CD4-positive, CD25-positive, alpha-beta regulatory T cell (primary cell): ENCODE measurements at regions not wholly inside any gene's neighbourhood (a gene's known extent, or its start where the extent isn't known, plus 50 kb on each side); places are given as distances from the start of the nearest gene placed in this dataset.
A peak's percentile ranks its signal among the peaks of the same experiment; 100 is the strongest.
"Not testable (repeated sequence)": the region's sequence is repeated elsewhere in the genome, so short reads cannot be mapped to it uniquely, and the experiment has no call there.

ENCODE experiments used
- ATAC-seq, 2 donors: fragments of 150-1000 bp; cut with Tn5 transposase; one replicate each; pipeline ENCODE4 v1.10.0; 2021; ENCODE audit warnings: low read depth in 2 of 2, moderate number of reproducible peaks in 2 of 2, moderate library complexity in 1 of 2
- DNase-seq, 3 donors: peaks; one replicate each; pipeline versions ENCODE4 v3.0.0 to v3.0.0-alpha.2; 2012 to 2022; ENCODE audit warnings: mixed read lengths in 1 of 3
- H3K27ac ChIP-seq: one replicate; pipeline ENCODE4 v1.7.0; 2013; ENCODE audit warnings: mild to moderate bottlenecking, low read length; ENCODE audit not compliant: insufficient read depth, poor library complexity, severe bottlenecking
- H3K27me3 ChIP-seq: one replicate; pipeline ENCODE4 v1.7.0; 2013; ENCODE audit warnings: low read length; ENCODE audit not compliant: control insufficient read depth, insufficient read depth
- H3K36me3 ChIP-seq: one replicate; pipeline ENCODE4 v1.7.0; 2013; ENCODE audit warnings: mild to moderate bottlenecking, low read length, moderate library complexity; ENCODE audit not compliant: control insufficient read depth, insufficient read depth
- H3K4me1 ChIP-seq: 2 replicates; pipeline ENCODE4 v1.7.0; 2013; ENCODE audit warnings: mild to moderate bottlenecking, low read length; ENCODE audit not compliant: insufficient read depth, control insufficient read depth, poor library complexity, severe bottlenecking
- H3K4me3 ChIP-seq: one replicate; pipeline ENCODE4 v1.7.0; 2013; ENCODE audit warnings: low read depth, mild to moderate bottlenecking, low read length, moderate library complexity
- H3K9me3 ChIP-seq, 2 experiments: 1 replicate in 1 of 2; 2 replicates in 1 of 2; pipeline ENCODE4 v1.7.0; 2013; ENCODE audit warnings: low read length in 2 of 2, mild to moderate bottlenecking in 1 of 2, moderate library complexity in 1 of 2; ENCODE audit not compliant: control insufficient read depth in 2 of 2
- H3K27ac Mint-ChIP-seq, 3 donors: one replicate each; pipeline ENCODE4 v1.8.0; 2020 to 2022; ENCODE audit warnings: mild to moderate bottlenecking in 3 of 3, mixed read lengths in 3 of 3, moderate library complexity in 2 of 3
- H3K27me3 Mint-ChIP-seq: one replicate; pipeline ENCODE4 v1.8.0; 2022; ENCODE audit warnings: mild to moderate bottlenecking, mixed read lengths
- H3K36me3 Mint-ChIP-seq: one replicate; pipeline ENCODE4 v1.8.0; 2020; ENCODE audit warnings: mixed read lengths
- H3K4me1 Mint-ChIP-seq, 4 donors: one replicate each; pipeline ENCODE4 v1.8.0; 2020 to 2022; ENCODE audit warnings: mixed read lengths in 4 of 4, mild to moderate bottlenecking in 1 of 4
- H3K4me3 Mint-ChIP-seq, 4 donors: one replicate each; pipeline ENCODE4 v1.8.0; 2020 to 2022; ENCODE audit warnings: mild to moderate bottlenecking in 4 of 4, mixed read lengths in 4 of 4, moderate library complexity in 3 of 4
- H3K9me3 Mint-ChIP-seq, 7 donors: one replicate each; pipeline ENCODE4 v1.8.0; 2020 to 2022; ENCODE audit warnings: mixed read lengths in 7 of 7, mild to moderate bottlenecking in 3 of 7, moderate library complexity in 2 of 7

- Mint-ChIP-seq H3K27ac (peak overlapping the region in 1 of 3 donors; percentile 76), H3K36me3 (no peaks in the 10 kb centered on the region), H3K27me3 (no peaks in the 10 kb centered on the region), H3K9me3 (peaks cover 0 to 24% (median 6%) of the 10 kb centered on the region in 7 donors), H3K4me3 (no peak overlapping the region), H3K4me1 (no peaks in the 10 kb centered on the region)
- H3K27me3 ChIP-seq, result no peaks in the 10 kb centered on the region
- H3K27ac ChIP-seq, result no peak overlapping the region
- ATAC-seq (no peak), DNase-seq (no peak)
- H3K4me3 ChIP-seq, result no peak overlapping the region
- no peaks in the 10 kb centered on the region for H3K36me3 ChIP-seq
- H3K4me1 ChIP-seq, result no peaks in the 10 kb centered on the region
- peaks cover 0 to 6% of the 10 kb centered on the region in 2 experiments for H3K9me3 ChIP-seq
Measured at GRCh38 chr6:77011929-77012545, 451.3 kb downstream of the HTR1B start.

- Histone ChIP-seq H3K27me3 (no peaks in the 10 kb centered on the region), H3K27ac (no peak overlapping the region), H3K9me3 (peaks cover 0 to 6% of the 10 kb centered on the region in 2 experiments), H3K4me3 (no peak overlapping the region), H3K4me1 (no peaks in the 10 kb centered on the region), H3K36me3 (no peaks in the 10 kb centered on the region)
- no peaks in the 10 kb centered on the region for H3K36me3 Mint-ChIP-seq
- DNase-seq (no peak), ATAC-seq (no peak)
- H3K27me3 Mint-ChIP-seq, result no peaks in the 10 kb centered on the region
- no peaks in the 10 kb centered on the region for H3K4me1 Mint-ChIP-seq
- H3K4me3 Mint-ChIP-seq, result no peak overlapping the region
- H3K9me3 Mint-ChIP-seq, result peaks cover 0 to 24% (median 4%) of the 10 kb centered on the region in 7 donors
- H3K27ac Mint-ChIP-seq, result no peak overlapping the region
Measured at GRCh38 chr6:77010931-77011542, 452.3 kb downstream of the HTR1B start.

- DNase-seq (no peak), ATAC-seq (no peak)
- peaks cover 0 to 12% of the 10 kb centered on the region in 2 experiments for H3K9me3 ChIP-seq
- no peak overlapping the region for H3K4me3 Mint-ChIP-seq
- H3K36me3 ChIP-seq, result no peaks in the 10 kb centered on the region
- no peaks in the 10 kb centered on the region for H3K27me3 ChIP-seq
- H3K36me3 Mint-ChIP-seq, result no peaks in the 10 kb centered on the region
- H3K27ac ChIP-seq, result no peak overlapping the region
- no peaks in the 10 kb centered on the region for H3K27me3 Mint-ChIP-seq
- no peak overlapping the region for H3K4me3 ChIP-seq
- H3K4me1 Mint-ChIP-seq, result no peaks in the 10 kb centered on the region
- H3K4me1 ChIP-seq, result no peaks in the 10 kb centered on the region
- H3K9me3 Mint-ChIP-seq, result peaks cover 0 to 26% (median 9%) of the 10 kb centered on the region in 7 donors
- no peak overlapping the region for H3K27ac Mint-ChIP-seq
Measured at GRCh38 chr6:76992553-76992952, 470.7 kb downstream of the HTR1B start.

- Histone ChIP-seq H3K4me3 (no peak overlapping the region), H3K27ac (no peak overlapping the region), H3K36me3 (no peaks in the 10 kb centered on the region), H3K27me3 (no peaks in the 10 kb centered on the region), H3K9me3 (peaks cover under 1 to 3% of the 10 kb centered on the region in 2 experiments), H3K4me1 (no peaks in the 10 kb centered on the region)
- H3K27ac Mint-ChIP-seq, result no peak overlapping the region
- no peak for ATAC-seq
- DNase-seq, result no peak
- H3K4me3 Mint-ChIP-seq, result no peak overlapping the region
- H3K27me3 Mint-ChIP-seq, result no peaks in the 10 kb centered on the region
- H3K4me1 Mint-ChIP-seq, result no peaks in the 10 kb centered on the region
- no peaks in the 10 kb centered on the region for H3K36me3 Mint-ChIP-seq
- H3K9me3 Mint-ChIP-seq, result peaks cover 0 to 20% (median 9%) of the 10 kb centered on the region in 7 donors
Measured at GRCh38 chr6:76984572-76984971, 478.7 kb downstream of the HTR1B start.

- Mint-ChIP-seq H3K27ac (no peak overlapping the region), H3K36me3 (no peaks in the 10 kb centered on the region), H3K4me3 (no peak overlapping the region), H3K27me3 (no peaks in the 10 kb centered on the region), H3K4me1 (no peaks in the 10 kb centered on the region), H3K9me3 (peaks cover 3 to 24% (median 9%) of the 10 kb centered on the region in 7 donors)
- Histone ChIP-seq H3K27me3 (no peaks in the 10 kb centered on the region), H3K9me3 (peaks cover 0 to 3% of the 10 kb centered on the region in 2 experiments), H3K4me3 (no peak overlapping the region), H3K36me3 (no peaks in the 10 kb centered on the region), H3K27ac (no peak overlapping the region), H3K4me1 (no peaks in the 10 kb centered on the region)
- DNase-seq (no peak), ATAC-seq (no peak)
Measured at GRCh38 chr6:76982476-76983199, 480.7 kb downstream of the HTR1B start.

GRCh38 chr6:76972474-76972873 lies 490.8 kb downstream of the HTR1B start:
- H3K4me1 ChIP-seq, result no peaks in the 10 kb centered on the region
- Mint-ChIP-seq H3K4me3 (no peak overlapping the region), H3K4me1 (no peaks in the 10 kb centered on the region), H3K36me3 (no peaks in the 10 kb centered on the region), H3K27me3 (no peaks in the 10 kb centered on the region), H3K27ac (no peak overlapping the region), H3K9me3 (peaks cover 0 to 9% (median 7%) of the 10 kb centered on the region in 7 donors)
- no peak overlapping the region for H3K27ac ChIP-seq
- no peak for ATAC-seq
- peaks cover 0 to 3% of the 10 kb centered on the region in 2 experiments for H3K9me3 ChIP-seq
- no peak overlapping the region for H3K4me3 ChIP-seq
- H3K27me3 ChIP-seq, result no peaks in the 10 kb centered on the region
- no peak for DNase-seq
- no peaks in the 10 kb centered on the region for H3K36me3 ChIP-seq

GRCh38 chr6:76959177-76959576 lies 504.1 kb downstream of the HTR1B start:
- H3K36me3 Mint-ChIP-seq, H3K4me1 Mint-ChIP-seq, ATAC-seq, H3K27ac ChIP-seq, H3K27me3 Mint-ChIP-seq, DNase-seq, H3K4me1 ChIP-seq, H3K27me3 ChIP-seq, H3K36me3 ChIP-seq, H3K4me3 ChIP-seq, H3K4me3 Mint-ChIP-seq, H3K9me3 ChIP-seq, H3K27ac Mint-ChIP-seq: not testable (repeated sequence)
- peaks cover 0 to 28% (median 3%) of the 10 kb centered on the region in 7 donors for H3K9me3 Mint-ChIP-seq
